Mesenchymal stem cell (in vitro differentiated cells and primary cell): ENCODE measurements at regions not wholly inside any gene's neighbourhood (a gene's known extent, or its start where the extent isn't known, plus 50 kb on each side); places are given as distances from the start of the nearest gene placed in this dataset.

Experiments
- DNase-seq: peaks from one replicate; pipeline ENCODE4 v3.0.0-alpha.2; 2013
- H2AFZ ChIP-seq: one replicate; pipeline ENCODE4 v1.6.1; 2013; ENCODE audit warnings: low read depth, mild to moderate bottlenecking, control low read depth, inconsistent platforms, low read length, moderate library complexity
- H2AK5ac ChIP-seq: 2 replicates; pipeline ENCODE4 v1.6.1; 2013; ENCODE audit warnings: low read length, moderate library complexity, mild to moderate bottlenecking, inconsistent platforms; ENCODE audit not compliant: severe bottlenecking
- H2BK120ac ChIP-seq: one replicate; pipeline ENCODE4 v1.6.1; 2013; ENCODE audit warnings: low read depth, mild to moderate bottlenecking, inconsistent platforms, low read length, moderate library complexity
- H2BK12ac ChIP-seq, 2 experiments: one replicate each; pipeline ENCODE4 v1.6.1; 2013; ENCODE audit warnings: inconsistent platforms in 2 of 2, low read length in 2 of 2, mild to moderate bottlenecking in 2 of 2, moderate library complexity in 2 of 2, control low read depth in 1 of 2
- H2BK15ac ChIP-seq: one replicate; pipeline ENCODE4 v1.6.1; 2013; ENCODE audit warnings: mild to moderate bottlenecking, low read depth, inconsistent platforms; ENCODE audit not compliant: poor library complexity, severe bottlenecking
- H2BK5ac ChIP-seq: 2 replicates; pipeline ENCODE4 v1.6.1; 2013; ENCODE audit warnings: low read depth, mild to moderate bottlenecking, low read length, control low read depth, inconsistent platforms; ENCODE audit not compliant: poor library complexity, severe bottlenecking
- H3K14ac ChIP-seq, 2 experiments: one replicate each; pipeline ENCODE4 v1.6.1; 2013; ENCODE audit warnings: inconsistent platforms in 2 of 2, low read length in 2 of 2, control low read depth in 1 of 2, mild to moderate bottlenecking in 1 of 2, moderate library complexity in 1 of 2
- H3K18ac ChIP-seq, 2 experiments: one replicate each; pipeline ENCODE4 v1.6.1; 2013; ENCODE audit warnings: inconsistent platforms in 2 of 2, low read length in 2 of 2, control low read depth in 1 of 2, low read depth in 1 of 2, mild to moderate bottlenecking in 1 of 2
- H3K23ac ChIP-seq, 2 experiments: one replicate each; pipeline ENCODE4 v1.6.1; 2013; ENCODE audit warnings: inconsistent platforms in 2 of 2, low read length in 2 of 2, mild to moderate bottlenecking in 2 of 2, moderate library complexity in 2 of 2, control low read depth in 1 of 2
- H3K27ac ChIP-seq: 2 replicates; pipeline ENCODE4 v1.5.1; 2013; ENCODE audit warnings: mild to moderate bottlenecking, moderate library complexity, low read length, control low read depth, inconsistent platforms; ENCODE audit not compliant: poor library complexity, severe bottlenecking
- H3K27me3 ChIP-seq, 2 experiments: 2 replicates each; pipeline versions ENCODE4 v1.6.1 to v1.7.0; 2013; ENCODE audit warnings: low read length in 2 of 2, mild to moderate bottlenecking in 2 of 2, moderate library complexity in 2 of 2, control low read depth in 1 of 2, inconsistent platforms in 1 of 2; ENCODE audit not compliant: control insufficient read depth in 1 of 2, insufficient read depth in 1 of 2
- H3K36me3 ChIP-seq, 2 experiments: 2 replicates each; pipeline versions ENCODE4 v1.6.1 to v1.7.0; 2013; ENCODE audit warnings: low read length in 2 of 2, control low read depth in 1 of 2, inconsistent platforms in 1 of 2, low read depth in 1 of 2, mild to moderate bottlenecking in 1 of 2; ENCODE audit not compliant: insufficient read depth in 2 of 2, control insufficient read depth in 1 of 2
- H3K4ac ChIP-seq, 2 experiments: one replicate each; pipeline ENCODE4 v1.6.1; 2013; ENCODE audit warnings: inconsistent platforms in 2 of 2, low read length in 2 of 2, mild to moderate bottlenecking in 2 of 2, moderate library complexity in 2 of 2, control low read depth in 1 of 2, low read depth in 1 of 2
- H3K4me1 ChIP-seq: 2 replicates; pipeline ENCODE4 v1.6.1; 2013; ENCODE audit warnings: low read depth, low read length, control low read depth; ENCODE audit not compliant: control insufficient read depth, insufficient read depth
- H3K4me2 ChIP-seq: 2 replicates; pipeline ENCODE4 v1.6.1; 2013; ENCODE audit warnings: low read length, mild to moderate bottlenecking, inconsistent platforms; ENCODE audit not compliant: poor library complexity, severe bottlenecking
- H3K4me3 ChIP-seq, 2 experiments: 2 replicates each; pipeline versions ENCODE4 v1.5.1 to v1.7.0; 2013; ENCODE audit warnings: low read length in 2 of 2, mild to moderate bottlenecking in 2 of 2, control low read depth in 1 of 2, low read depth in 1 of 2; ENCODE audit not compliant: insufficient read depth in 1 of 2
- H3K79me1 ChIP-seq: replicated peaks from 2 replicates; pipeline ENCODE4 v1.6.1; 2013; ENCODE audit warnings: mild to moderate bottlenecking, control low read depth, low read length, inconsistent platforms; ENCODE audit not compliant: poor library complexity, severe bottlenecking
- H3K9ac ChIP-seq: 2 replicates; pipeline ENCODE4 v1.7.0; 2013; ENCODE audit warnings: mild to moderate bottlenecking, low read length, moderate library complexity
- H3K9me3 ChIP-seq: 2 replicates; pipeline ENCODE4 v1.7.0; 2013; ENCODE audit warnings: mild to moderate bottlenecking, low read length; ENCODE audit not compliant: control insufficient read depth
- H4K8ac ChIP-seq: one replicate; pipeline ENCODE4 v1.6.1; 2013; ENCODE audit warnings: inconsistent platforms, mild to moderate bottlenecking, low read length, moderate library complexity
- H4K91ac ChIP-seq: one replicate; pipeline ENCODE4 v1.6.1; 2013; ENCODE audit warnings: mild to moderate bottlenecking, low read length, inconsistent platforms
- WGBS: methylation state at CpG from one replicate; pipeline ENCODE4 v1.1.7; 2013; ENCODE audit warnings: mixed read lengths; 5-methylcytosine and 5-hydroxymethylcytosine counted together

- H3K4me3 ChIP-seq, result no peak overlapping the region
- H2BK5ac ChIP-seq, result no peak overlapping the region
- H3K4ac ChIP-seq, result no peak overlapping the region
- H3K4me1 ChIP-seq, result no peaks in the 10 kb centered on the region
- no peaks in the 10 kb centered on the region for H3K36me3 ChIP-seq
- H2BK12ac ChIP-seq, result no peak overlapping the region
- H3K27me3 ChIP-seq, result no peaks in the 10 kb centered on the region
- H3K18ac ChIP-seq, result no peak overlapping the region
- H2AK5ac ChIP-seq, result no peak overlapping the region
- no peak overlapping the region for H3K4me2 ChIP-seq
- no peak overlapping the region for H3K14ac ChIP-seq
- H3K27ac ChIP-seq, result no peak overlapping the region
- no peak overlapping the region for H4K91ac ChIP-seq
- no peak overlapping the region for H2BK120ac ChIP-seq
- no peak overlapping the region for H2BK15ac ChIP-seq
- H2AFZ ChIP-seq, result no peak overlapping the region
- 95% methylated on average over 2 of the region's 4 CpGs for WGBS
- H3K23ac ChIP-seq, result no peak overlapping the region
- peak; percentile 21 for DNase-seq
- H4K8ac ChIP-seq, result no peak overlapping the region
- no peaks in the 10 kb centered on the region for H3K9me3 ChIP-seq
- no peak overlapping the region for H3K9ac ChIP-seq
- H3K79me1 ChIP-seq, result no peaks in the 10 kb centered on the region
Measured at GRCh38 chr5:84816746-84817547, 432.3 kb upstream of the EDIL3 start.

- Histone ChIP-seq H3K79me1 (no peaks in the 10 kb centered on the region), H4K91ac (no peak overlapping the region), H3K4me2 (no peak overlapping the region), H3K9ac (no peak overlapping the region), H3K4ac (no peak overlapping the region), H3K4me1 (no peaks in the 10 kb centered on the region), H3K9me3 (no peaks in the 10 kb centered on the region), H2AK5ac (no peak overlapping the region), H3K18ac (no peak overlapping the region), H3K27ac (no peak overlapping the region), H3K4me3 (no peak overlapping the region), H4K8ac (no peak overlapping the region), H2AFZ (no peak overlapping the region), H2BK120ac (no peak overlapping the region), H2BK12ac (no peak overlapping the region), H2BK15ac (no peak overlapping the region), H3K23ac (no peak overlapping the region), H2BK5ac (no peak overlapping the region), H3K14ac (no peak overlapping the region), H3K27me3 (no peaks in the 10 kb centered on the region), H3K36me3 (no peaks in the 10 kb centered on the region)
- WGBS, result 93% methylated on average over 1 of the region's 1 CpG
- no peak for DNase-seq
Measured at GRCh38 chr5:84816160-84816559, 431.5 kb upstream of the EDIL3 start.

- no peak for DNase-seq
- H3K14ac ChIP-seq, result no peak overlapping the region
- H2AFZ ChIP-seq, result no peak overlapping the region
- H3K79me1 ChIP-seq, result no peaks in the 10 kb centered on the region
- H3K4me3 ChIP-seq, result no peak overlapping the region
- no peak overlapping the region for H3K9ac ChIP-seq
- H2BK12ac ChIP-seq, result no peak overlapping the region
- no peak overlapping the region for H2AK5ac ChIP-seq
- H3K36me3 ChIP-seq, result no peaks in the 10 kb centered on the region
- no peak overlapping the region for H2BK5ac ChIP-seq
- no peak overlapping the region for H4K8ac ChIP-seq
- no peak overlapping the region for H3K23ac ChIP-seq
- H4K91ac ChIP-seq, result no peak overlapping the region
- H3K4ac ChIP-seq, result no peak overlapping the region
- H3K27me3 ChIP-seq, result no peaks in the 10 kb centered on the region
- no peak overlapping the region for H2BK15ac ChIP-seq
- H3K4me2 ChIP-seq, result no peak overlapping the region
- H3K9me3 ChIP-seq, result no peaks in the 10 kb centered on the region
- no peak overlapping the region for H3K18ac ChIP-seq
- no peak overlapping the region for H3K27ac ChIP-seq
- no peak overlapping the region for H2BK120ac ChIP-seq
- H3K4me1 ChIP-seq, result no peaks in the 10 kb centered on the region
Measured at GRCh38 chr5:84805473-84805872, 420.8 kb upstream of the EDIL3 start.

GRCh38 chr5:84796399-84796798 lies 411.7 kb upstream of the EDIL3 start:
- no peak overlapping the region for H2AFZ ChIP-seq
- H2BK120ac ChIP-seq, result no peak overlapping the region
- no peak overlapping the region for H3K14ac ChIP-seq
- H3K9ac ChIP-seq, result no peak overlapping the region
- H2BK12ac ChIP-seq, result no peak overlapping the region
- H4K8ac ChIP-seq, result no peak overlapping the region
- DNase-seq, result no peak
- H2AK5ac ChIP-seq, result no peak overlapping the region
- no peak overlapping the region for H3K4me3 ChIP-seq
- WGBS, result 97% methylated on average over 6 of the region's 8 CpGs
- H2BK5ac ChIP-seq, result no peak overlapping the region
- H3K4me1 ChIP-seq, result no peaks in the 10 kb centered on the region
- H3K4me2 ChIP-seq, result no peak overlapping the region
- no peak overlapping the region for H3K4ac ChIP-seq
- no peaks in the 10 kb centered on the region for H3K36me3 ChIP-seq
- no peak overlapping the region for H2BK15ac ChIP-seq
- no peak overlapping the region for H3K18ac ChIP-seq
- H3K27ac ChIP-seq, result no peak overlapping the region
- H4K91ac ChIP-seq, result no peak overlapping the region
- H3K9me3 ChIP-seq, result no peaks in the 10 kb centered on the region
- no peaks in the 10 kb centered on the region for H3K27me3 ChIP-seq
- H3K79me1 ChIP-seq, result no peaks in the 10 kb centered on the region
- H3K23ac ChIP-seq, result no peak overlapping the region
